GM10248 (cell line): ENCODE measurements at regions not wholly inside any gene's neighbourhood (a gene's known extent, or its start where the extent isn't known, plus 50 kb on each side); places are given as distances from the start of the nearest gene placed in this dataset.

Source experiments
- CTCF ChIA-PET: fragments of 300-600 bp; sonication (Branson Sonifier 250); formaldehyde crosslinking; extraction: SDS; loops from one replicate; lab custom pipeline; 2021; ENCODE audit warnings: antibody characterized with exemption; lab: Yijun Ruan, JAX
- POLR2A ChIA-PET: fragments of 350-650 bp; sonication (Branson Sonifier 250); formaldehyde crosslinking; extraction: SDS; loops from one replicate; lab custom pipeline; 2020; ENCODE audit warnings: antibody characterized with exemption; lab: Yijun Ruan, JAX
- DNase-seq: peaks from one replicate; pipeline ENCODE4 v3.0.0; 2012; ENCODE audit errors: extremely low spot score
- CTCF ChIP-seq: IDR thresholded peaks from 2 replicates; pipeline ENCODE4 v1.5.1; 2012; ENCODE audit warnings: mild to moderate bottlenecking, low read depth; ENCODE audit errors: extremely low read depth, missing control alignments, control extremely low read depth

- ChIA-PET POLR2A (no interaction called here), CTCF (no interaction called here)
- DNase-seq, result no peak
- TF ChIP-seq CTCF, result no peak
Measured at GRCh38 chrX:10288373-10288975, 131.7 kb downstream of the CLCN4 start.

- DNase-seq, result no peak
- POLR2A ChIA-PET, result no interaction called here
- CTCF ChIA-PET, result no interaction called here
- no peak for TF ChIP-seq CTCF
Measured at GRCh38 chrX:10296576-10296975, 139.8 kb downstream of the CLCN4 start.

GRCh38 chrX:10310511-10310910 is 153.7 kb downstream of the CLCN4 start:
- ChIA-PET POLR2A (no interaction called here), CTCF (no interaction called here)
- TF ChIP-seq CTCF, result no peak
- DNase-seq, result no peak

GRCh38 chrX:10314530-10315104 is 157.8 kb downstream of the CLCN4 start:
- CTCF ChIA-PET, result no interaction called here
- no peak for DNase-seq
- no peak for TF ChIP-seq CTCF
- POLR2A ChIA-PET, result no interaction called here

- no peak for TF ChIP-seq CTCF
- ChIA-PET CTCF (no interaction called here), POLR2A (no interaction called here)
- DNase-seq, result no peak
Measured at GRCh38 chrX:10325611-10326010, 168.8 kb downstream of the CLCN4 start.

- ChIA-PET CTCF (no interaction called here), POLR2A (no interaction called here)
- DNase-seq, result no peak
- peak; percentile 12 for TF ChIP-seq CTCF
Measured at GRCh38 chrX:10326578-10326977, 169.8 kb downstream of the CLCN4 start.
